ENCODE measurements at regions not wholly inside any gene's neighbourhood (a gene's known extent, or its start where the extent isn't known, plus 50 kb on each side); places are given as distances from the start of the nearest gene placed in this dataset.

DNA sequence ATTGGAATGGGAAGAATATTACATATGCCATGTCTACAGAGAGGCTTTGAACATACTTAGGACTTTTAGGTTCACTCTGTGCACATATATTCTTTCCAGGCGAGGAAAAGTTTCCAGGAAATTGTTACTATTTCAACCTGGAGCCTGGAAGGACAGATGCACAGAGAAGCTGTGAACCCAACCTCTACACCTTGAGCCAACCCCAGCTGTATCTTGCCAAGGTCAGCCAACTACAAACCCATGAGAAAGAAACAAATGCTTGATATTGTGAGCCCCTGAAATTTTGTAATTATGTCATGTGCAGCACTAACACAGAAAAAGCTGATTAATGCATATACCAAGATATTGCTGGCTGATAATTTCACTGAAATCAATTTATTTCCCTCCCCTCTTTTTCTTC is 404.9 kb downstream of the GLRX3 start:
- FAIRE-seq = no peak

DNA sequence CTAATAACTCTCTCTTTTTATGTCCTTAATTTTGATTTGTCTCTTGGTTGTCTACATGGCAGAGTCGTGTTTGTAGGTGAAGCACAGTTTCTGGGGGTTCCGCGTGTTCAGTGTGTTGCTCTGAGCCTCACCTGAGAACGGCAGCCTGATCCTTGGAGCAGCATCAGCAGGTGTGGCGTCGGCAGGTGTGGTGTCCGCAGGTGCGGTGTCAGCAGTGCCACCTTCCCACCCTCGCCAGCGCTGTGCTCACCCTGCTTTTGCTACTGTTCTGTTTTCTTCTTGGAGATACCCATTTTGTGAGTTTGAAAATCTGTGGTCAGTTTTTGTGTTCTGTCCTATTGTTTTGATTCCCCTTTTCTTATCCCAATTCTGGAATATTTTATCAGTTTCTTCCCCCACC is 406.6 kb downstream of the GLRX3 start:
- FAIRE-seq = no peak

DNA sequence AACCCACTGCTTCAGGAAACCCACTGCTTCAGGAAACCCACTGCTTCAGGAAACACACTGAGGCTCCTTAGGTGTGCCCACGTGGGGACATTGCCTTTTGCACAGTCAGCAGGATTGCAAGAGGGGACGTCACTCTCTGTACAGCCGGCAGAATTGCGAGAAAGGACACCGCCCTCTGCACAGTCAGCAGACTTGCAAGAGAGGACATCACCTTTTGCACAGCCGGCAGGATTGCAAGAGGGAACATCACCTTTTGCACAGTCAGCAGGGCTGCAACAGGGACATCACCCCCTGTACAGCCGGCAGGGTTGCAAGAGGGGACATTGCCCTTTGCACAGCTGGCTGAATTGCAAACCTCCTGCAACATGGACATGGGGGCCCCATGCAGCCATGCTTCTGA is 407.6 kb downstream of the GLRX3 start:
- FAIRE-seq = no peak

DNA sequence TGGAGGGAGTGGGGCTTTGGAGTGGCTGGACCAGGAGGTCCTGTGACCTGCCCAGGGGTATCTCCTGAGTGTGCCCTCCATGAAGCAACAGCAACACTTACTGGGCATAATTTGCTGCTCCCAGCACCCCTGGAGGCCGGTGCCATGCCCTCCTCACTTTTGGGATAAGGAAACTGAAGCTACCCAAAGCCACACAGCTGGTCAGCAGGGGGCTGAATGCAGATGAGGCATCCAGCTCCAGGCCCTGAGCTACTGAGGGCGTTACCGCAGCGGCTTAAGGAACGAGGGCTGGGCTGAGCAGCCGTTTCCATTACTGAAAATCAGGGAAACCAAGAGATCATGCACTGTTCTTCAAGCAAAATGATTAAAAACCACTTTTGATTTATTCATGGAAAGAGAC is 408.9 kb downstream of the GLRX3 start:
- no peak for FAIRE-seq

DNA sequence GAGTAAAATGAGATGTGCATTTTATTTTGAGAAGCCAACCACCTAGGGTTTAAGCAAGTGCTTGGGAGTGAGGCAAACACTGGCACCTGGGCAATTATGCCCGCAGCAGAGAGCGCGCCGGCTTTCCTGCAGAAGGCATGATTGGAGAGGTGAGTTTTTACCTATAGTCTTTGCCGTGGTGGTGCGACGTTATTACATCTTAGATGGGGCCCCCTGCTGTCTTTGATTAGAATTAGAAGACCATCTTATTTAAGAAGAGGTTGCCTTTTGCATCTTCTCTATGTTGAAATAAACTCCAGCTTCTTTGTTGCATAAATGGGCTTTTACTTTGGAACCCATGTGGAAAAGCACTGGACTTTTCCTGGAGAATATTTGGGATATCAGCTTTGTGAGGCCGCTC is 409.5 kb downstream of the GLRX3 start:
- FAIRE-seq = no peak

DNA sequence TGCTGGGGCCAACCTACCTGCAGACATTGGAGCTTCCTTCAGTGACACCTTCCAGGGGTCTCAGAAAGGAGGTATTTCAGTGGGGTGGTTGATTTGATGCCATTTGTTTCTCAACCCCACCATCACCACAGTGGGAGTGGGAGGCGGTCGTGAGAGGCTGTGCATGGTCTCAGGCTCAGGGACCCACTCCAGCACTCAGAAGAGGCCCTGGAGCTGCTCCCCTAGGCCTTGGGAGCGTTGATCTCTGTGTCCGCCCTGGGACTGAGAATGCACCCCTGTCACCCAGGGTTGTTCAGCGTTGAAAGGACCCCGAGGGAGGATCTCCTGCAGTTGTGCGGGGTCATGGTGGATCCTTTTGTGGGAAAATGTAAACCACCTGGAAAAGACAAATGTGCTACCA is 410.6 kb downstream of the GLRX3 start:
- FAIRE-seq = no peak

DNA sequence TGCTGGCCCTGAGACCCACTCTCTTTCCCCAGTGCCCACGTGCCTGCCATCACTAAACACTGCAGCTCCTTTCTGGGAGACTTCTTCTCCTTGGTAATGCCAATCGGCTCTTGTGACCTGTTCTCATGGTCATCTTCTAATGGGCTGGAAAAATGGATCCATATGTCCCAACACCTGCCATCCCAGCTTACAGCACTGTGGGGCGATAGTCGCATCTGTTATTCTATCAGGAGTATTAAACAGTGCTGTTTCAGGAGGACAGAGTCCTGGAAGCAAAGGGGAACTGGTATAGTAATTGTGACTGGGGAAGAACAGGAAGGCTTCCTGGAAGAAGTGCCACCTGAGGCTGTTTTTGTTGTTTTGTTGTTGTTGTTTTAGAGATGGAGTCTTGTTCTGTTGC is 411.2 kb downstream of the GLRX3 start:
- FAIRE-seq = no peak

DNA sequence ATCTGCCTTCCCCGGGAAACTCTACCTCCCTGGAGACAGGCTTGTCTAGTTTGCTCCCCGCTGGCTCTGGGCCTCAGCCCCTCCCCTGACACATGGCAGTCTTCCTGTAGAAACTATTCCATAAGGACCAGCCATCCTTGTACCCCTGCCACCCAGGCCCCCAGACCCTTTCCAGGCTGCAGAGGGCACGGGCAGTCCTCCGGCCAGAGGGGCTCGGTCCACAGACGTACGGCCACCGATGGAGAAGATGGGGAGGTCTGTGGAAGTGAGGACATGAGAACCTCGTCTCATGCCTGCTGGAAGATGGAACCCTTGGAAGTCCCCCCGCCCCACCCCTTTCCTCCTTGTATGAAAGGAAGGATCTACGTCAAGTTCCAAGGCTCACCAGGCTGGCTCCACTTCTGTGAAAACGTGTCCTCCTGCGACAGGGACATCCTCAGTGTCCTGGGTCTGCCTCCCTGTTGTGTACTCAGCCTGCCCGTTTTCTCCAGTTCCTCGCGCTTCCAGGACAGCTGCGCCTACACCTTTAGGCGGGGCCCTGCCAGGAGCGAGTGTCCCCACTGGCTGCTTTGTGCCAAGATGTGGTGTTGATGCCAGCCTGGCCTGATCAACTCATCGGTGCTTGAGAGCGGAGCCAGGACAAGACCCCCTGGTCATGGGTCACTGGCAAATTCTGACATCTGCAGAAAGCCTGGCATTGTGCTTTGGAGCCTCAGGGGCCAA is 414.9 kb downstream of the GLRX3 start:
- no peak for FAIRE-seq

DNA sequence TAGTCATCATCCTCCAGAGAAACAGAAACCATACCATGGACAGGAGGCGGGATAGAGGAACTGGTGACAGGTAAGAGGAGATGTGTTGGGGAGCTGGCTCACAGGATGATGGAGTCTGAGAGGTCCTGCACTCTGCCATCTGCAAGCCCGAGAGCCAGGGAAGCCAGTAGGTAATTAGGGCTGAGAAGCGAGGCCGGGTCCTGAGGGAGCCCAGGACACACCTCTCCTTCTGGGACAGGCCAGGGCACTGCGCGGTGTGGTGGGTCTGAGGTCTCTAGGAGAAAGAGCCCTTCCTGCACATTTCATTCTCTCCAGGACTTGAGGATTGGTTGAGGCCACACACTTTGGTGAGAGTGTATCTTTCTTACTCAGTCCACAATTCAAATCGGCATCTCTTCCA is 415.5 kb downstream of the GLRX3 start:
- FAIRE-seq = no peak

DNA sequence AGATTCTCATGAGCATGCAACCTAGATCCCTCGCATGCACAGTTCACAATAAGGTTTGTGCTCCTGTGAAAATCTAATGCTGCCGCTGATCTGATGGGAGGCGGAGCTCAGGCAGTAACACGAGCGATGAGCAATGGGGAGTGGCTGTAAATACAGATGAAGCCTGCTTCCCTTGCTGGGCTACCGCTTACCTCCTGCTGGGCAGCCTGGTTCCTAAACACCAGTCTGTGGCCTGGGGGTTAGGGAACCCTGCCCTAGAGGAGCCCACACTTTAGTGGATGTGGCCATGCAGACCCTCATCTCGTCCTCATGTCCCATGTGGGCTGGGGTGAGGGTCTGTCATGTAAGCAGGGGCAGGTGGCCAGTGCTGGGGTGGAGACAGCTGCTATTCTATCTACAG is 417.6 kb downstream of the GLRX3 start:
- no peak for FAIRE-seq

DNA sequence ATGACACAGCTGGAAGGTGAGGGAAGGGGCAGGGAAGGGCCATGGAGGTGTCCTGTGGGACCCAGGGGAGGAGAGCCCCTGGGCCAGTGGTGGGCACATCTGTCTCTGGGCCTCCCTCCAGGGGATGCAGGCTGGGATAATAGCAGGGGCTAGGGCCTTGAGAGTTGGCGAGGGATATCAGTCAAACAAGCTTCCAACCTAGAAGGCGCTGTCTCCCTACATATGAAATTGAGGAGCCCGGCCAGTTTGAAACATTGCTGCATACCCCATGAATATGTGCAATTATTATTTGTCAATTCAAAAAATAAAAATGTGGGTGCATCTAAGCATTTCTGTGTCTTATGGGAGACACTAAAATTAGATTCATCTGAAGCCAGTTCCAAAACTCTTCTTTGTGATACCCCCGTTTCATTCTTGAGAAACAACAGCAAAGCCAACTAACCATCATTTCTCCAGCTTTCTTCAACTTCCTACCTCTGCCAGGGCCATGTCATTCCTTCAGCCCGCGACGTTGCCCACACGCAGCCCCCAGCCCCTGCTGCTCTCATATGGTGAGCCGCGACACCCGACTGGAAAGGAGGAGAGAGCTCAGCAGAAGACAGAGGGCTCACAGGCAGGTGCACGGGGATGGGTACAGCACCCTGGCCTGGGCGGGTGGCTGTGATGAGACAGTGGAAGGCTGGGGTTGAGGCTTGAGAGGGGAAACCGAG is 418.7 kb downstream of the GLRX3 start:
- FAIRE-seq = no peak

DNA sequence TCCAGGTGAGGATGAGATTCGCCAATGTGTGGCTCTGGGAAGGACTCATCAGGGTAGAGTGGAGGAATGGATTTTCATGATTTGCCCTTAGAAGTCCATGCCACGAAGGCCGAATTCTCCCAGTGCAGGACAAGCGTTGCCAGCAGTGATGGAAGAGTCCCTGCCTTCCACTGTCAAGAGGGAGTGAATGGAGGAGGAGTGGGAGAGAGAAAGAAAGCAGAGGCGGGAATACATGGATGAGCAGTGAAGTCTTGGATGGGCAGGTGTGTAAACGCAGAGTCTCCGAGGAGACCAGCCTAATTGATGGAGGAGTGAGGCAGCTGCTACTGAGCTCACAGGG is 419.2 kb downstream of the GLRX3 start:
- FAIRE-seq = no peak

DNA sequence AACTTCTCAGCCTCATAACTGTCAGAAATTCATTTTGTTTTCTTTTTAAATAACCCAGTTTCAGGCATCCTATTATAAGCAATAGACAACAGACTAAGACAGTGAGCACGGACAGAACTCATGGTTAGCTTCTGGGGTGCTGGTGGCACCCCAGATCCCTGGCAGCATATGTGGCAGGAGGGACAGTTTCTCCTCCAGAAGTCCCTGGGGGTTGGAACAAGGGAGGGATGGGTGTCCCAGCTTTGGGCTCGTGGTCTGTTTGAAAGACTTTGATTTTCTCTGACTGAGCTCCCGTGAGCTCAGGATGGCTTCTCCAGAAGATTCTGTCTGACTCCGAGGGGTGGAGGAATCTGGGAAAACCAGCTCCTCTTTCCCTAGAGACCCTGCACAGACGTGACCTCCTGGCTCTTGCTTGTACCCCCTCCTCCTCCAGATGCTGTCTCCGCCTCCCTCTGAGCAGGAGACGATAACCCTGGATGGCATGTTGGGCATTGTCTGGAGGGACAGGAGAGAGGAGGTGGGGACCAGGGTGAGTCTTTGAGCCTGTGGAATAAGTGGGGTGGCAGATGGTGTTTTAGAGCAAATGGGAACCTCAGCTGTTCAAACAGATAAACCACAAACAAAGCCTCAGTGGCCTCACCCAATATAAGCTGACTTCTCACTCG is 421.1 kb downstream of the GLRX3 start:
- FAIRE-seq = no peak

DNA sequence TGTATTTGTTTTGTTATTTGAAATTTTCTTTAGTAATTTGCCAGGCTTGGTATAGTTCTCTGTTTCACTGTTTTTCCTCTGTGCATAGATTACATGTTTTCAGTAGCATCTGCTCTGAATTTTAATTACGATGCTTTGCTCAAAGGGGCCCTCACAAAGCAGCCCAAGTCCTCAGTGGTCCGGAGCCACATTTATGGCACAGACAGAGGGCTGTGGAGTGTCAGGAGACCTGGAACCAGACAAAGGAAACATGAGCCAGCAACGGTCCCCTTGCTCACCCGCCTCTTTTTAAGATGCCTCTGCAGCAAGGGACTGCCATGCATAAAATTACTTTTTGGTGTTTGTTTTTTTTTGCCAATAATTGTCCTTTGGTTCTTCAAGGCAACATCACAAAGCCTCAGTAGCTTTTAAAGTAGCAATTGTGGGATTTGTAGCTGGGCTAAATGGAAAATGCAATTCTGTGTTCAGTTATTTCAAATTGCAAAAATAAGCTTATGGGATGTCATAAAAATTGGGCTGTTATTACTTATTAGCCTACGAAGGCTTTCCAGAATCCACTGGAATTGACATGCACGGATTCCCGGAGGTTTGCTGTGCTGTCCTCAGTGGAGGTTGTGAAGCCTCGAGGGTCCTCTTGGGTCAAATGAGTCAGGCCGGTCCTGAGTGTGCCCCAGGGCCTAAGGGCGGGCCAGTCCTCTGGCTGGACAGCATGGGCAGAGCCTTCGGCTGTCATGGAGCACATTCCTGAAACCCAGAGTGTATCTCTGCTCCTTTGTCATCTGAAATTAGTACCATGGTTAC is 422.8 kb downstream of the GLRX3 start:
- FAIRE-seq = no peak

DNA sequence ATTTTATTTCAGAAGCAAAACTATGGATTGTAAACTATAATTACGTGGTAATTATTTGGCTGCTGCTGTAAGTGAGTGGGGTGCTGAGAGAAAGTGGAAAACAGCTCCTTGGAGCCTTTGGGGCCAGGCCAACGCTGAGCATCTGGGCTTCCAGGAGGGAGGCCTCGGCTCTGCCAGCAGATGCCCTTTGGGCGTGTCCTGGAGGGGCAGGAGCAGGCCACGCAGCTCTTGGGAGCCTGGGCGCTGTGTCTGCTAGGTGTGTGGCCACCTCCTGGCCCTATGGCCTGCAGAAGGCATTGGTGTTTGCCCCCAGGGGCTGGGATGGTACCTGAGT is 423.3 kb downstream of the GLRX3 start:
- FAIRE-seq = no peak

DNA sequence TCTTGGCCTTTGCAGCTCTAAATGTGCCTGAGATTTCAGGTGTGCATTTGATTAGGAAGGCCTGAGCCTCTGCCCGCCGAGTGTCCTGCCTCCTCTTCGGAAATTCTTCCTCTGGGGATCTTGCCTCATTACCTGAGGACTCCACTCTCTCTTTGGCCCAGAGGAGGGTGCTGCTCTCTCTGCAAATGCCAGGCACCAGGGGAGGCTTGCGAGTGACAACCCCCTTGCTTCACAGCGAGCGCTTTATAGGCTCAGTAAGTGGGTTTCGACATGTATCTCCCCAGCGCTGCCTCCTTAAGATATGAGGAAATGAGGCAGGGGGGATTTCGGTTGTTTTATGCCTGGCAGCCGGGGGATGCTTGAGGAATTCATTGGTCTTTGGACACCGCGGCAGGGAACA is 423.9 kb downstream of the GLRX3 start:
- FAIRE-seq = no peak

DNA sequence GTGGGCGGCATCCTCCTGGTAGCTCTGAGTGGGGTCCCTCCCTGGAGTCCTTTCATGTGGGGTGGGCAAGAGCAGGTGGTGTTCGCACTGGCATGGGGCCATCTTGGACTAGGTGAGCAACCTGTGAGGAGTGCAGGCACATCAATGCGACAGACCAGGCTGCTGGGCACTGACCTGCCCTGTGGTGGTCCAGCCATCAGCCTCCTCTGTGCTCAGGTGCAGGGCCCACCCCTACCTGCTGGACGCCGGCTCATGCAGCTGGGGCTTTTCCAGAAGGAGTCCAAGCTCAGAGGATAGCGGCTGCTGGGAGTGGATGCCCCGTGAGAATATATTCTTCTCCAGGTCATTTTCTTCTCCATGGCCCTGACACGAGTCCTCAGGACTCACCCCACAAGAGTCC is 424.4 kb downstream of the GLRX3 start:
- FAIRE-seq = no peak

DNA sequence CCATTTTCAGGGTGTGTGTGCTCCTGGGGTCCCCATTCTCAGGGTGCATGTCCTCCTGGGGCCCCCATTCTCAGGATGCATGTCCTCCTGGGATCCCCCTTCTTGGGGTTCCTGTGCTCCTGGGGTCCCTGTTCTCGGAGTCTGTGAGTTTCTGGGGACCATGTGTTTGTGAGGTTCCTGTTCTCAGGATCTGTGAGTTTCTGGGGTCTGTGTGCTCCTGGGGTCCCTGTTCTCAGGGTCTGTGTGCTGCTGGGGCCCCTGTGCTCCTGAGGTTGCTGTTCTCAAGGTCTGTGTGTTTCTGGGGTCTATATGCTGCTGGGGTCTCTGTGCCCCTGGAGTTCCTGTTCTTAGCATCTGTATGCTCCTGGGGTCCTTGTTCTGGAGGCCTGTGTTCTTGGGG is 425.5 kb downstream of the GLRX3 start:
- no peak for FAIRE-seq

DNA sequence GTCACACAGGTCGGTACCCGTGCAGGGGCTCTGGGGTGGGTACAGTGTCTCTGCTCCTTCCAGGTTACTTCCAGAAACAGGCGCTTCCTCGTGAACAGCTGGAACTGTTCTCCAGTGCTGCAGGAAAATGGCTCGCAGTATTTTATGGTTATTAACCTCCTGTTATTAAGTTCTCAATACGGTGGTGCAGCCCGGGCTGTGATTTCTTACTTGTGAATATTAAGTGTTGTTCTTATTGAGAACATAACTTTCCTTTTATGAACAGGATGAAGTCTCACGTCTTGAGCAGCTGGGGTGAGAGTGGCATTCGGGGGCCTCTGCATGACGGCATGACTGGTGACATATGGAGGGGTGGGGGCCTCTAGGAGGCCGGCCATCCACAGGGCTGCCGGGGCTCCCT is 430.8 kb downstream of the GLRX3 start:
- FAIRE-seq = no peak

DNA sequence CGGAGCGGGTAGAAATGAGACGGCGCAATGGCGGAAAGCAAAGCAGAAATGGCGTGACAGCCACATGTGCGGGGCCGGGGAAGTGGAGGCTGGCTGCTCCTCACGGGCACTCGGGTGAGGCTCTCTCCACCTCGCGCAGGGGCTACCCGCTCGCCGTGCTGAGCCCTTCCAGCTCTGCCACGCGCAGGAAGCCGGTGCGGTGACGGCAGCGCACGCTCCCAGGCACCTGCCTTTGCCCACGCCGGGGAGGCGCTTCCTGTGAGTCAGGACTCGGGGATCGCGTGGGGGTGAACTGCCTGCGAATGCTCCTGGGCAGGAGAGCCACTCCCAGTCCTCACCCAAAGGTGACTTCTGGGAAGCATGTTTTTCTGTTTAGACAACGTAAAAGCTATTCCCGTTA is 431.2 kb downstream of the GLRX3 start:
- FAIRE-seq = no peak

DNA sequence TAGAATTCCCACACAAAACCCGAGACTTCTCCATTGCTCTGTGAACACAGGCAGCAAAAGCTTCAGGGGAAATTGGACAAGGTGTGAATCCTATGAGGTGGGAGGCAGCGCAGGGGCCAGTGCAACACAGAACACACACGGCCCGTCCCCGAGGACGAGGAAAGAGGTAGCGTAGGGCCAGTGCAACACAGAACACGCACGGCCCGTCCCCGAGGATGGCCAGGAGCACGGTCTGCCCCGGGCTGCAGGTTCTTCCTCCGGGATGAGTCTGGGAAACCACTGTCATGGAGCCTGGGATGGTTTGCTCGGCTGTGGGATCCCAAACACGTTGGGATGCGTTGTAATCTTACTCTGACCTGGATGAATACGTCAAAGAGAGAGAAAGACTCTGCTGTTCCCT is 432.1 kb downstream of the GLRX3 start:
- FAIRE-seq = no peak

DNA sequence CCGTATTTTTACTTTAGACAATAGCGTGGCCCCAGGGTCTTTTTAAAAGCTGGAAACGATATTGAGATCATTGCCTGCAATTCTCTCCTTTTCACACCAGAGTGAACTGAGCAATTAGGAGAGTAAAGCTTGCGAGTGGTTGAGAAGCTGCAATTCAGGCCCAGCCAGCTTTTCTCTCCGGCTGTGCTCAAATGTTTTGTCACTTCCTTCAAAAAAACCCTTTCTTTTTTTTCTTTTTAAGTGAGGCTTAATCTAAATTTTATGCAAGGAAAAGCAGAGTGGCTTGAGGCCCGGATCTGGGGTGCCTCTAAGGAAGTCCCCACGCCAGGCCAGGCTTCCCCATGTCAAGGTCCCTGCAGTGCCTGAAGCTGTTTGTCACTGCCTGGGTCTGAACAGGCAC is 433.9 kb downstream of the GLRX3 start:
- no peak for FAIRE-seq

DNA sequence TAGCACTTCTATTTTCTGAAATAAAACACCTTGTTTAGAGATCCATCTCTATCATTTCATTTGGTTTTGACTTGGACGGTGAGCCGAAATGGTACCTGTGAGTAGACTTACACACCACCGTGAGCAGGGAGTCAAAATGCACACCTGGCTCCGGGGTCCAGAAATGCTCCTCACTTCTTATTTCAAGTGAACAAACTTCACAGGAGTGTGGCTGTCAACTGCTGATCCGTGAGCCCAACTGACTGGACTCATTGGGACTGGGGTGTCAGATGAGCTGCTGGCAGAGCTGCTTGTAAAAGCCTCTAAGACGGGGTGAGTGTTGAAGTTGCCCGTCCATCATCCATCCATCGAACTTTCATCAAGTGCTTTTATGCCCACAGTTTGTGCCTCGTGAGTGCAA is 435.5 kb downstream of the GLRX3 start:
- FAIRE-seq = no peak

DNA sequence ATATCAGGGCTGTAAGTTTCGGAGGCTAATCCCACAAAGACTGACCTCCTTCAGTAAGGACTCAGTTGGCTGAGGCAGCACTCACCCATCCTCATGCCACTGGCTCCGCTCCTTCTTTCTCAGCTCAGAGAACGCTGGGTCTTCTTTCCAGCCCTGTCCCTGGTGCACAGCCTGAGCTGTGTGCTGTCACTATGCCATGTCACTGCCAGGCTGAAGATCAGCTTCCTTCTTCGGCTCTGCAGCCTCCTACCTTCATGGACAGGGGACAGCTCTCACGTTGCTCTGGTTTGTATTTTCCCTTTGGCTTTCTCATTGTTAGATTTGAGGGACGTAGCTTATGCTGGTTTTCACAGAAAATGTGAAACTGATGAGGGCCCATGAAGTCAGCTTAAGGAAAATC is 437.3 kb downstream of the GLRX3 start:
- no peak for FAIRE-seq

Measured in A204.1 (cell line).